GM21423 (cell line): ENCODE measurements at regions not wholly inside any gene's neighbourhood (a gene's known extent, or its start where the extent isn't known, plus 50 kb on each side); places are given as distances from the start of the nearest gene placed in this dataset.
A peak's percentile ranks its signal among the peaks of the same experiment; 100 is the strongest.

ENCODE experiments used
- ATAC-seq: cut with Tn5 transposase; IDR thresholded peaks from one replicate; pipeline ENCODE4 v1.9.1; 2021; ENCODE audit warnings: mild to moderate bottlenecking, moderate library complexity; ENCODE audit not compliant: unreplicated experiment

GRCh38 chr3:161794551-161794950 lies 297.9 kb downstream of the OTOL1 start:
- ATAC-seq, result no peak

GRCh38 chr3:161796312-161796711 lies 299.7 kb downstream of the OTOL1 start:
- no peak for ATAC-seq

- no peak for ATAC-seq
Measured at GRCh38 chr3:161796780-161797179, 300.2 kb downstream of the OTOL1 start.

- ATAC-seq, result no peak
Measured at GRCh38 chr3:161798016-161798415, 301.4 kb downstream of the OTOL1 start.

GRCh38 chr3:161800985-161801559 lies 304.5 kb downstream of the OTOL1 start:
- peak; percentile 68 for ATAC-seq

- ATAC-seq, result no peak
Measured at GRCh38 chr3:161818106-161818505, 321.5 kb downstream of the OTOL1 start.

GRCh38 chr3:161821591-161821990 lies 325.0 kb downstream of the OTOL1 start:
- peak; percentile 71 for ATAC-seq

- ATAC-seq, result no peak
Measured at GRCh38 chr3:161822291-161822690, 325.7 kb downstream of the OTOL1 start.

GRCh38 chr3:161823910-161824309 lies 327.3 kb downstream of the OTOL1 start:
- no peak for ATAC-seq

GRCh38 chr3:161838021-161838420 lies 341.4 kb downstream of the OTOL1 start:
- no peak for ATAC-seq

- no peak for ATAC-seq
Measured at GRCh38 chr3:161848376-161848775, 351.8 kb downstream of the OTOL1 start.

- peak; percentile 93 for ATAC-seq
Measured at GRCh38 chr3:161851941-161852566, 355.4 kb downstream of the OTOL1 start.

GRCh38 chr3:161852744-161853143 lies 356.1 kb downstream of the OTOL1 start:
- no peak for ATAC-seq

GRCh38 chr3:161854232-161854771 lies 357.7 kb downstream of the OTOL1 start:
- peak; percentile 49 for ATAC-seq

GRCh38 chr3:161859057-161859456 lies 362.4 kb downstream of the OTOL1 start:
- ATAC-seq, result no peak

GRCh38 chr3:161859865-161860450 lies 363.4 kb downstream of the OTOL1 start:
- no peak for ATAC-seq

- ATAC-seq, result no peak
Measured at GRCh38 chr3:161863775-161864174, 367.2 kb downstream of the OTOL1 start.

GRCh38 chr3:161866176-161866575 lies 369.6 kb downstream of the OTOL1 start:
- no peak for ATAC-seq

- no peak for ATAC-seq
Measured at GRCh38 chr3:161875483-161875882, 378.9 kb downstream of the OTOL1 start.

- ATAC-seq, result no peak
Measured at GRCh38 chr3:161879470-161879869, 382.9 kb downstream of the OTOL1 start.

- ATAC-seq, result no peak
Measured at GRCh38 chr3:161884830-161885229, 388.2 kb downstream of the OTOL1 start.

- no peak for ATAC-seq
Measured at GRCh38 chr3:161890147-161890625, 393.6 kb downstream of the OTOL1 start.
